PFSK-1 (cell line): ENCODE measurements at regions not wholly inside any gene's neighbourhood (a gene's known extent, or its start where the extent isn't known, plus 50 kb on each side); places are given as distances from the start of the nearest gene placed in this dataset.

Experiments used
- FOXP2 ChIP-seq: optimal IDR thresholded peaks from 2 replicates; pipeline ENCODE3; 2011; ENCODE audit warnings: borderline replicate concordance, control low read depth, inconsistent platforms; ENCODE audit not compliant: insufficient read depth; ENCODE audit errors: extremely low read length, extremely low read depth
- POLR2AphosphoS5 ChIP-seq: IDR thresholded peaks from 2 replicates; pipeline ENCODE4 v1.6.1; 2012; ENCODE audit warnings: low read depth, mild to moderate bottlenecking, control low read depth, low read length, moderate library complexity
- REST ChIP-seq, 2 experiments: IDR thresholded peaks; 2 replicates each; pipeline versions ENCODE4 v1.6.1 to v1.8.0; 2011 to 2012; ENCODE audit warnings: low read depth in 2 of 2, low read length in 2 of 2, control low read depth in 1 of 2, inconsistent platforms in 1 of 2, mild to moderate bottlenecking in 1 of 2, moderate library complexity in 1 of 2; ENCODE audit not compliant: insufficient read depth in 1 of 2
- SIN3A ChIP-seq: IDR thresholded peaks from 2 replicates; pipeline ENCODE4 v1.6.1; 2012; ENCODE audit warnings: mild to moderate bottlenecking, low read length, moderate library complexity, borderline replicate concordance; ENCODE audit not compliant: insufficient read depth
- TAF1 ChIP-seq: IDR thresholded peaks from 2 replicates; pipeline ENCODE4 v1.6.1; 2012; ENCODE audit warnings: low read length, control low read depth, borderline replicate concordance; ENCODE audit not compliant: insufficient read depth

- TF ChIP-seq FOXP2 (no peak), POLR2AphosphoS5 (no peak), SIN3A (no peak), REST (IDR thresholded peaks at IDR 0.05; ENCODE audit: insufficient read depth in 1 of 2, low read depth in 2 of 2, low read length in 2 of 2) (no peak), TAF1 (no peak)
Observed at GRCh38 chr5:90224342-90224741, 185.2 kb downstream of the CETN3 start.

GRCh38 chr5:90223756-90224155 lies 185.8 kb downstream of the CETN3 start:
- TF ChIP-seq SIN3A: no peak
- TF ChIP-seq REST (IDR thresholded peaks at IDR 0.05; ENCODE audit: insufficient read depth in 1 of 2, low read depth in 2 of 2, low read length in 2 of 2): no peak
- no peak for TF ChIP-seq TAF1
- no peak for TF ChIP-seq POLR2AphosphoS5
- no peak for TF ChIP-seq FOXP2

GRCh38 chr5:90221951-90222350 lies 187.6 kb downstream of the CETN3 start:
- TF ChIP-seq REST (IDR thresholded peaks at IDR 0.05; ENCODE audit: insufficient read depth in 1 of 2, low read depth in 2 of 2, low read length in 2 of 2): no peak
- no peak for TF ChIP-seq FOXP2
- no peak for TF ChIP-seq TAF1
- TF ChIP-seq SIN3A: no peak
- no peak for TF ChIP-seq POLR2AphosphoS5

GRCh38 chr5:90220554-90220953 lies 189.0 kb downstream of the CETN3 start:
- TF ChIP-seq TAF1: no peak
- no peak for TF ChIP-seq POLR2AphosphoS5
- TF ChIP-seq REST (IDR thresholded peaks at IDR 0.05; ENCODE audit: insufficient read depth in 1 of 2, low read depth in 2 of 2, low read length in 2 of 2): no peak
- no peak for TF ChIP-seq SIN3A
- no peak for TF ChIP-seq FOXP2

GRCh38 chr5:90214991-90215390 lies 194.6 kb downstream of the CETN3 start:
- no peak for TF ChIP-seq SIN3A
- no peak for TF ChIP-seq REST (IDR thresholded peaks at IDR 0.05; ENCODE audit: insufficient read depth in 1 of 2, low read depth in 2 of 2, low read length in 2 of 2)
- no peak for TF ChIP-seq TAF1
- TF ChIP-seq POLR2AphosphoS5: no peak
- no peak for TF ChIP-seq FOXP2
